NCI-H226 (cell line): ENCODE measurements at regions not wholly inside any gene's neighbourhood (a gene's known extent, or its start where the extent isn't known, plus 50 kb on each side); places are given as distances from the start of the nearest gene placed in this dataset.
"Not testable (repeated sequence)": the region's sequence is repeated elsewhere in the genome, so short reads cannot be mapped to it uniquely, and the experiment has no call there.

Source experiments
- DNase-seq: peaks from one replicate; pipeline ENCODE4 v3.0.0-alpha.2; 2015

DNA sequence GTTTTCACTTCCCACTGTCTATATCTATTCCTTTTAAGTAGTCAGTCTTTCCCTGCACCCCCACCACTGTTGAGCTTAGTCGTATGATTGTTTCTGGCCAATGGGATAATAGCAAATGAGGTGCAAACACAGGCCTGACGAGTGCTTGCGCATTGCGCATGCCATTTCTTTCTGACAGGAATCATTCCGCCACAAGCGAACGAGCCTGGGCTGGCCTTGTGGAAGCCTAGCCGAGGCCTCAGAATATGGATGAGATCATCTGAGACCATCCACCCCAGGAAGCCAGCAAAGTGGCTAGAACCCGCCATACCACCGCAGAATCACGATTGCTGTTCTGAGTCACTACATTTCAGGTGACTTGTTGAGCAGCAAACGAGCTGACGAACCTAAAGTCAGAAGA, 52.2 kb upstream of the PRL start:
- DNase-seq = no peak

GRCh38 chr6:22349528-22349927, 52.7 kb upstream of the PRL start:
- DNase-seq = no peak

- no peak for DNase-seq
Observed at GRCh38 chr6:22350109-22350508, 53.3 kb upstream of the PRL start.

- no peak for DNase-seq
Observed at GRCh38 chr6:22353101-22353500, 56.3 kb upstream of the PRL start.

DNA sequence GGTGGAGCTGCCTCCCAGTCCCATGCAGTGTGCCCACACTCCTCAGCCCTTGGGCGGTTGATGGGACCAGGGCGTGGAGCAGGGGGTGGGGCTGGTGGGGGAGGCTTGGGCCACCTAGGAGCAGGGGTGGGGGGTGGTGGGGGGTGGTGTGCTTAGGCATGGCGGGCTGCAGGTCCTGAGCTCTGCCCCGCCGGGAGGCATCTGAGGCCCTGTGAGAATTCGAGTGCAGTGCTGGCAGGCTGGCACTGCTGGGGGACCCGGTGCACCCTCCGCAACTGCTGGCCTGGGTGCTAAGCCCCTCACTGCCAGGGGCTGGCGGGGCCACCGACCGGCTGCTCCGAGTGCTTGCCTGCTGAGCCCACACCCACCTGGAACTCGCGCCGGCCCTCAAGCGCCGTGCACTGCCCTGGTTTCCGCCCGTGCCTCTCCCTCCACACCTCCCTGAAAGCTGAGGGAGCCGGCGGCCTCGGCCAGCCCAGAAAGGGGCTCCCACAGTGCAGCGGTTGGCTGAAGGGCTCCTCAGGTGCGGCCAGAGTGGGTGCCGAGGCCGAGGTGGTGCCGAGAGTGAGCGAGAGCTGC, 59.6 kb upstream of the PRL start:
- DNase-seq = no peak

DNA sequence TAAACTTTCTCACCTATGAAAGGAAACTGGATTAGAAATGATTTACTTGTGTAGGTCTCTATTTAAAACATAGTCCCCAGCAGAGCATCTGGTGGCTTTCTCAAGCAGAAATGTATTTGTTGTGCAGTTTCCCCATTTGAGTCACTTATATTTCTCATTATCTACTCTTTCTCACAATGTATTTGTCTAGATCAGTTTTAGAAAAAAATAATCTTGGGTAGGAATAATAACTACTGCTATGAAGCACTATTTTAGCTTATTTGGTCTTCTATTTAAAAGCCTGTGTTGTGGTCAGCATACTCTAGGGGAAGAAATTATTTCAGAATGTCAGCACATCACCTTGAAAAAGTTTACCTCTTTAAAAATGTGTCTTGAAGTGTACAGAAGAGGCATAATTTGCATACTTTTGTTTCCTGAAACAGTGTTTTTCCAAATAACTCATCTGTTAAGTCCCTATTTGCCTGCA, 60.9 kb upstream of the PRL start:
- no peak for DNase-seq

DNA sequence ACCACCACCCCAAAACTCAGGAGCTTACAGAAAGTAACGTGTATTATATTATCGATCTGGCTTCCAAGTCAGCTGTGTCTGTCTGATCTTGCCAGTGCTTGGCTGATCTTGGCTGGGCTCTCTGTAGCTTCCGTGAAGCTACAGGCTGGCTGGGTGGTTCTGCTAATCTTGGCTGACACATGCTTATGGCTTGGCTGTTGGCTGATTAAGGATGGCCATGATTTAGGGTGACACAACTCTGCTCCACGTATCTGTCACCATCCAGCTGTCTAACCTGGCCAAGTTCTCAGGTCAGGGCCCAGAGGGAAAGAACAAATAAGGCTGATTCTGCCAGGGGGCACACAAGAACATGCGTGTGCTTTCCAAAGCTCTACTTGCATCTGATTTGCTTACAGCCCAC, 64.7 kb upstream of the PRL start:
- DNase-seq = no peak

DNA sequence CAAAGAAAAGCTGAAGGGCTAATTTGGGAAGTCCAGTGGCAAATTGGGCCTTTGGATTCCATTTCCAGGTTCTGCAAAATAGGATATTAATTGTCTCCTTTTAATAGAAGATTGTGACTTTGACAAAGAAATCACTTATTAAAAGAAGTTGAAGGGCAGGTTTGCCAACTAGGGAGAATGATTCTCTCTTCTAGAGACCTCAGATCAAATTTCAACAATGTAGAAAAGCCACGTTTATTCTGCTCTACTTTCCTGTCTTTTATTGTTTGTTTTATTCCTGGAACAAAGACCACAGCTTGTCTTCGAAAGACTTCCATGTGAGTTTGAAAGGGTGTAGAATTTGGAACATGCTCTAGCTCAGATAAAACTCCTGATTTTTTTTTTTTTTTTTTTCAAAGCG, 65.5 kb upstream of the PRL start:
- DNase-seq = no peak

DNA sequence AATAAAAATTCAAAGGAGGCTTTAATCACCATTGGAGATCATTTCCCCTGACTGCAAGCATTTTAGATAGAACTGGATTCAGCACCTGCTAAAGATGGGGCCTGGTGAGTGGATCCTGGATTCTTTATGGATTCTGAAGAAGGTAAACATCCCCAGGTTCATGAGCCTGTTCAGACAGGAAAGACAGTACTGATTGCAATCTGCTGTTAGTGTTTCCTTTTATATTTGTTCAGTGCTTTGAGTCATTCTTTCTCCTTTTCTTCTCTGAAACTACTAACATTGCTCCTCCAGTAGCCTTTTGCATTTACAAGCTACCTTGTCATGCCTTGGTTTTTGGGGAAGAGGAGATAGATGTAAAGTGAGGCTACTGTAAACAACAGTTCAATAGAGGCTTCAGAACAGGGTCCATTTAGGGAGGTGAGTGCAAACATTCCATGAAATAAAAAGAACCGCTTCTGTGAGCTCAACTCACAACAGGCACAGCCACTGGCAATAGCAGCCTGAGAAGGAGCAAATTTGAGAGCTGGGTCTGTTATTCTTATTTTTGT, 66.4 kb upstream of the PRL start:
- no peak for DNase-seq

DNA sequence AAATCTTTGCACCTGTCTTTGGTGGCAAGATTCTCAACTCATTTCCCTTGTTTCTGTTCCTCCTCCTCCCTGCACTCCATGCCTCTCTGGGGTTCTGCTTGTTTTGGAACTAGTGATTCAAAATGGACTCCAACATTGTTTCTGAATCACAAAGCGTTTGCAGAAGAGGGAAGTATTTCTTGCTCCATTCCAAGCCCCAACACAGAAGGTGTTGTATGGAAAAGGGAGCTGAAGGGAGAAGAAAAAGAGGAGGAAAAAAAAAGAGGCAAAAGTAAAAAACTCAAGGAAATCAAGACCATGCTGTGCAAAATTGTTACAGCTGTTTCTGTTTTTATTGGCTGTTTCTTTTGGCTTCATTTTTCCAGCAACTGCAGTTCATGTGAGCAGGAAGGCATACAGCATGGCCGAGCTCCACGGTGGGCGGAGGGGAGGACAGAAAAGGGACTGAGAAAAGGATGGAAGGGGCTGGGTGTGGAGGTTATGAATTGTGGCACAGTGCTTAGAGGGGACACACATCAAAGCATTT, 66.9 kb upstream of the PRL start:
- DNase-seq = no peak

DNA sequence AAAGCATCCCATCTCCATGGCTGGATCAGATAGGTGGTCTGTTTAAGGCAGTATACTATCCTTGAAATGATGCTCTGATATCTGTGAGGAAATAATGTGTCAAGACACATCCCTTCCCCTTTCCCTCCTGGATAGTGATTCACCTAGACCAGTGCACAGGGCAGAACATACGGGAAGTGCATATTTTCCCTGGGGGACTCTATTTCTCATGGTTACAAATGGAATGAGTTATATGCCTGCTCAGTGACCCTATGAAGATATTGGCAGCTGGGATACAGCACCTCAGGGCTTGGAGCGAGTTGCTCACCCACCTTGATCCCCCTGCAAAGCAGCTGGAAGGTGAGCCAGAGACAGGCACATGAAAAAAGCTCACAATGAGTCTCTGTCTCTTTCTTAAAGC, 67.5 kb upstream of the PRL start:
- DNase-seq = no peak

GRCh38 chr6:22366214-22366613, 69.4 kb upstream of the PRL start:
- no peak for DNase-seq

DNA sequence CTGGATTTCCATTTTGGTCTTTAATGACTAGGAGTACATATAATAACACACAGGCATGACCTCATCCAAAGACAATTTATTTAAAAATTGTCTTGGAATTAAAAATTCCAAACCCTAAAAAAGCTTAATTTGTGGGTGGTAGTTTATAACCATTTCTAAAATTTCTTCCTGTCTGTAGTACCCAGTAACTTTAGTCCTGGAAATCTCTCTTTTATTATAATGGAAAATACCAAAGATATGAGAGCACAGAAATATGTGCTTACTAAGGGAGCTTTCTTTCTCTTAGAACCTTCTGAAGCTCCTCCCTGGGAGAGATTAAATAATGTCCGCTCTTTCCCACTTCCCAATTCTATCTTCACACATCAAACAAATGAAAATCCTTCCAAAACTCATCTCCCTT, 70.5 kb upstream of the PRL start:
- no peak for DNase-seq

GRCh38 chr6:22368794-22369193, 72.0 kb upstream of the PRL start:
- no peak for DNase-seq

DNA sequence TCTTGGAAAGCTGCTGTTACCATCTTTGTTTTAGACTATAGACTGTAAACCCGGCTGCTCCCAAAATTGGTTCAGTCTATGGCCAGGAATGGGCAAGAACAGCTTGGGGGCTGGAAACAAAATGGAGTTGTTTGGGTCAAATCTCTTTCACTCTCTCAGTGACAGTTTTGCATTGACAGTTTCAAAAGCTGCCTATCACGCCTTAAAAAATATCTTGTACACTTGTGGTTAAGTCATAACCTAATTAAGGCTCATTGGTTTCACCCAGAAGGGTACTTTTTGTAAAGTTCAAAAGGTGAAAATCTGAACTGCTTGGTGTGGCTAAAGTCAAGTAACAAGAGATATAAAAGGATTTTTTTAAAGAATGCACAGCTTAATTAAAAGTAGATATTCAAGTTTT, 76.1 kb upstream of the PRL start:
- no peak for DNase-seq

- DNase-seq = not testable (repeated sequence)
Observed at GRCh38 chr6:22374950-22375349, 78.1 kb upstream of the PRL start.

- DNase-seq = not testable (repeated sequence)
Observed at GRCh38 chr6:22376293-22376692, 79.5 kb upstream of the PRL start.

- not testable (repeated sequence) for DNase-seq
Observed at GRCh38 chr6:22378536-22378935, 81.7 kb upstream of the PRL start.

GRCh38 chr6:22380236-22380635, 83.4 kb upstream of the PRL start:
- no peak for DNase-seq

- DNase-seq = no peak
Observed at GRCh38 chr6:22381845-22382544, 85.2 kb upstream of the PRL start.

GRCh38 chr6:22383016-22383415, 86.2 kb upstream of the PRL start:
- no peak for DNase-seq

DNA sequence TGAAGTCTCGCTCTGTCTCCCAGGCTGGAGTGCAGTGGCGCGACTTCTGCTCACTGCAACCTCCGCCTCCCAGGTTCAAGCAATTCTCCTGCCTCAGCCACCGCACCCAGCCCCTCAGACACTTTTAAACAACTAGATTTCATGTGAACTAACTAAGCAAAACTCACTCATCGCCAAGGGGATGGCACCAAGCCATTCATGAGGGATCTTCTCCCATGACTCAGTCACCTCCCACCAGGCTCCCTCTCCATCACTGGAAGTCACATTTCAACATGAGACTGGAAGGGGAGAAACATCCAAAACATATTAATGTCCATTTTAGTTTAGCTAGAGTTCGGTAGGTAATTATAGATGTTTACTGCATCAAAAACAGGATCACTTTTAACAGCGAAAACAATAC, 95.9 kb upstream of the PRL start:
- no peak for DNase-seq

DNA sequence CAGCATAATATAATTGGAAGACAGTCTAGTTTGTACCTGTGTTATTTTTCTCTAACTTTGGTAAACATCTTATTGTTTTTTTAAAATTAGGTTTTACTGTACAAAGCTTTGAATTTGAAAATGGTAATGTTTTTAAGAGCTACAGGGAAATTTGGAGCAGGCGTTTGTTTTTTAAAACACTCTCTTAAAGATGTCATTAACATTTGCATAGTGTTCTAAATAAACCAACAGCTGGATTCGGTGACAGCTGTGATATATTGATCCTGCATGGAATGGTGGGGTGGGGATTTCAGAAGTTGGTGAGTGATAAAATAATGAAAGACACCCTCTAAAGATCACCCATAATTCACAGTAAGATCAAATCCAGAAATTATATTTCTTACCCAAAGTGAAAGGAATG, 97.9 kb upstream of the PRL start:
- no peak for DNase-seq

- no peak for DNase-seq
Observed at GRCh38 chr6:22399693-22400092, 102.9 kb upstream of the PRL start.

- DNase-seq = no peak
Observed at GRCh38 chr6:22401206-22401605, 104.4 kb upstream of the PRL start.
